HCT116 (cell line): ENCODE measurements at regions not wholly inside any gene's neighbourhood (a gene's known extent, or its start where the extent isn't known, plus 50 kb on each side); places are given as distances from the start of the nearest gene placed in this dataset.

Source experiments
- ATF3 ChIP-seq: IDR thresholded peaks from 2 replicates; pipeline ENCODE4 v1.6.1; 2012
- CTCF ChIP-seq, 3 experiments: fragments of 200-600 bp in 1 of 3; sonication (generic) in 1 of 3; IDR thresholded peaks in 2 of 3; conservative IDR thresholded peaks in 1 of 3; 2 replicates each; pipeline ENCODE4 v1.5.1; 2012 to 2017; ENCODE audit warnings: low read depth in 2 of 3, low read length in 2 of 3, antibody characterized with exemption in 1 of 3, borderline replicate concordance in 1 of 3, control low read depth in 1 of 3, mild to moderate bottlenecking in 1 of 3, mixed read lengths in 1 of 3, mixed run types in 1 of 3, moderate library complexity in 1 of 3; ENCODE audit not compliant: insufficient read depth in 1 of 3
- EZH2 ChIP-seq: fragments of 200-600 bp; sonication (generic); IDR thresholded peaks from 2 replicates; pipeline ENCODE4 v1.6.1; 2017; ENCODE audit warnings: antibody characterized with exemption, mixed run types
- POLR2A ChIP-seq: IDR thresholded peaks from 2 replicates; pipeline ENCODE4 v1.7.0; 2011; ENCODE audit warnings: borderline replicate concordance; ENCODE audit not compliant: insufficient read depth, insufficient read length; ENCODE audit errors: extremely low read depth
- POLR2AphosphoS5 ChIP-seq: IDR thresholded peaks from 2 replicates; pipeline ENCODE4 v1.6.1; 2011; ENCODE audit warnings: mild to moderate bottlenecking, low read depth, low read length, moderate library complexity
- RAD21 ChIP-seq: IDR thresholded peaks from 2 replicates; pipeline ENCODE4 v1.6.1; 2012; ENCODE audit warnings: low read depth, mild to moderate bottlenecking
- REST ChIP-seq: IDR thresholded peaks from 2 replicates; pipeline ENCODE4 v1.6.1; 2012; ENCODE audit warnings: low read depth
- YY1 ChIP-seq: IDR thresholded peaks from 2 replicates; pipeline ENCODE4 v1.6.1; 2011; ENCODE audit warnings: low read length, low read depth, moderate library complexity, mild to moderate bottlenecking; ENCODE audit not compliant: insufficient replicate concordance; ENCODE audit errors: extremely low read depth

GRCh38 chr9:72415163-72415562 lies 50.2 kb upstream of the ZFAND5 start:
- TF ChIP-seq POLR2AphosphoS5 (no peak), CTCF (IDR thresholded peaks at IDR 0.05 in 2 of 3, conservative IDR thresholded peaks at IDR 0.05 in 1 of 3; ENCODE audit: borderline replicate concordance in 1 of 3, insufficient read depth in 1 of 3, low read depth in 2 of 3, low read length in 2 of 3) (no peak), YY1 (no peak), ATF3 (no peak), POLR2A (no peak), EZH2 (no peak), RAD21 (no peak), REST (no peak)
